Smooth muscle cell of the brain vasculature (primary cell): ENCODE measurements at regions not wholly inside any gene's neighbourhood (a gene's known extent, or its start where the extent isn't known, plus 50 kb on each side); places are given as distances from the start of the nearest gene placed in this dataset.

Source experiments
- DNase-seq: peaks from one replicate; pipeline ENCODE4 v3.0.0-alpha.2; 2012; ENCODE audit warnings: low read depth, low spot score

GRCh38 chr11:115780646-115781362, 276.6 kb upstream of the CADM1 start:
- no peak for DNase-seq

- no peak for DNase-seq
Observed at GRCh38 chr11:115778928-115779650, 274.9 kb upstream of the CADM1 start.

GRCh38 chr11:115776916-115777315, 272.7 kb upstream of the CADM1 start:
- DNase-seq = no peak

- DNase-seq = no peak
Observed at GRCh38 chr11:115775846-115776245, 271.6 kb upstream of the CADM1 start.

GRCh38 chr11:115774756-115775155, 270.5 kb upstream of the CADM1 start:
- DNase-seq = no peak

GRCh38 chr11:115769891-115770290, 265.7 kb upstream of the CADM1 start:
- DNase-seq = no peak

GRCh38 chr11:115767883-115768282, 263.7 kb upstream of the CADM1 start:
- DNase-seq = no peak

GRCh38 chr11:115767047-115767802, 263.0 kb upstream of the CADM1 start:
- no peak for DNase-seq

GRCh38 chr11:115766561-115766960, 262.3 kb upstream of the CADM1 start:
- DNase-seq = no peak

- DNase-seq = no peak
Observed at GRCh38 chr11:115765803-115766239, 261.6 kb upstream of the CADM1 start.

- DNase-seq = no peak
Observed at GRCh38 chr11:115764176-115764575, 260.0 kb upstream of the CADM1 start.

- no peak for DNase-seq
Observed at GRCh38 chr11:115761817-115762216, 257.6 kb upstream of the CADM1 start.

GRCh38 chr11:115761348-115761747, 257.1 kb upstream of the CADM1 start:
- no peak for DNase-seq

- no peak for DNase-seq
Observed at GRCh38 chr11:115760461-115761320, 256.5 kb upstream of the CADM1 start.

- no peak for DNase-seq
Observed at GRCh38 chr11:115759622-115760460, 255.6 kb upstream of the CADM1 start.

GRCh38 chr11:115758011-115758410, 253.8 kb upstream of the CADM1 start:
- DNase-seq = no peak

GRCh38 chr11:115751243-115752015, 247.2 kb upstream of the CADM1 start:
- DNase-seq = no peak

- DNase-seq = no peak
Observed at GRCh38 chr11:115745610-115746512, 241.6 kb upstream of the CADM1 start.

- DNase-seq = no peak
Observed at GRCh38 chr11:115745066-115745465, 240.9 kb upstream of the CADM1 start.
